NCI-H774 (cell line): ENCODE measurements at regions not wholly inside any gene's neighbourhood (a gene's known extent, or its start where the extent isn't known, plus 50 kb on each side); places are given as distances from the start of the nearest gene placed in this dataset.
"Not testable (repeated sequence)": the region's sequence is repeated elsewhere in the genome, so short reads cannot be mapped to it uniquely, and the experiment has no call there.

ENCODE experiments used
- DNase-seq: peaks from one replicate; lab custom pipeline; 2025; lab: John Stamatoyannopoulos, UW

DNA sequence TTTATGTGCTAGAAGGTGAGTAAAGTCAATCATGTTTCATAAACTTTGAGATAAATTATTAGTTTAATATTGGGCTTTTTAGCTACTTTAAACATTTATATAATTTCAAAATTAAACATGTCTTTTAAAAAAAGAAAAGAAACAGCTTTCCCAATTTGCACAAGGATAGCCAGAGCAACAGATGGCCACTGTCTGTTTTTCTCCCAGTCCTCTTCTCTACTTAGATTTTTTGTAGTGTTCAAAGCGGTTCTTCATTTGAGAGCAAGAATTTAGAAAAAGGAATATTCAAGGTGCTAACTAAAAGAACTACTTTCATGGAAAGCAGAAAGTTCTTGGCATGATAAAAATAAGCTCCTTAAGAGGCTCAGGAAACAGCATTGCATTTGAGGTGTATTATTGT, 128.3 kb upstream of the MIR17HG start:
- DNase-seq = no peak

DNA sequence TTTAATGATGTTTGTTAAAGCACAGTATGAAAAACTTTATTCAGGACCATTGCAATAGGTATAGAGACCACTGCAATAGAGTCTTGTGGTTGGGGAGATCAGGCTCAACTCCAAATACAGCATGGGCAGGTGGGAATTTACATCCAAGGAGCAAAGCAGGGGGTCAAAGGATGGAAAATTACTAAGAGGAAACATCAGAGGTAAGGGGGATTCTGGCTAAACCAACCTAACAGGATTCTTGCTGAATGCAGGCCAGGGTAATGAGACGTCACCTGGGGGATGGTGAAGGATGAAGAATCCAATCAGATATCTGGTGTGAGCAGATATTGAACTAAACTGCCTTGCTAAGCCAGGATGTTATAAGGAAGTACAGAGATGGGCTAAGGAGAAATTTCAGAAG, 126.6 kb upstream of the MIR17HG start:
- no peak for DNase-seq

DNA sequence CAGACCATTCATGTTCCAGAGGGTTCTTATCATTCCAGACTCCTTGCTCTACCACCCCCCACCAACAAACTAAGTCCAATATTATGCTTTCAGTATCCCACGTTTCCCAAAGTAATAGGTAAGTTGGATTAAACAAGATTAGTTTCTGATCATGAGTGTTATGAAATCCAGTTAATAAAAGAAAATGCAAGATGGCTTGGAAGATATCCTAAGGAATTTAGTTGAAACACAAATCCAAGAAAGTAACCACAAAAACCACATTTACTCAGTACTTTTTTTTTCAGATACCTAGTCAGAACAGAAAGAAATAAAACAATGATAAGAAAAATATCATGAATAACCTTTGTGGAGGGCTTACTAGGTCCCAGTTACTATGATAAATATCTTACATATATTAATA, 119.4 kb upstream of the MIR17HG start:
- DNase-seq = no peak

DNA sequence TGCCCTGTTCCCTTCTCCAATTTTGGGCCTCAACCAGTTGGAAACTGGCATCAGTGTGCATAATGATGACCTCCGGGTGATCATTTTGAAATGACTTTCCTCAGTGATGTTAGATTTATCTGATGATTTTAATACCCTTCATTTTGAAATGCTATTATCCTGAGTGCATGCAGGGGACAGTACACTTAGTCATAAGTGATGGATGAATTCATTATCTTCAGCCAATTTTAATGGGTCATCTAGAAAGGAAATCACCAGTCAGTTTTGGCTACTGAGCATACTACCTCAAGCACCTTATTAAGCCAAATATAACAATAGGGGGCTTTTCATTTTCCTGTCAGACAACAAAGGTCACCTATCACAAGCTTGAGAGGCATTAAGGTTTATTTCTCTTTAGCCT, 118.5 kb upstream of the MIR17HG start:
- DNase-seq = no peak

DNA sequence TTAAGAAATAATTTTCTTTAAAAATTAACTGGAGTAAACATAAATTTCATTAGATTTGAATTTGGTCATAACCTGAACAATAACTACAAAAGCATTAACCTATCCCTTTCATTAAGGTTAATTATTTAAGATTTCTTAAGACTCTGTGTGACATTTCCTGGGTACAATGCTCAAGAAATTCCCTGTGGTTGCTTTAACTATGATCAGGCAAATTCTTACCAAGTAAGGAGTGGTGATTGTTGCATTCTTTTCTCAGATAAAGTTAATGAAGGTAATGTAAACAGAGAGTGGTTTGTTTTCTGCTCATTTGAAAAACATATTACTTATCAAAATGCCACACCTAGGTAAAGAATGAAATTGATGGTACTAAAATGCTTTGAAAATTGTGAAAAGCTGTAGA, 114.8 kb upstream of the MIR17HG start:
- DNase-seq = no peak

DNA sequence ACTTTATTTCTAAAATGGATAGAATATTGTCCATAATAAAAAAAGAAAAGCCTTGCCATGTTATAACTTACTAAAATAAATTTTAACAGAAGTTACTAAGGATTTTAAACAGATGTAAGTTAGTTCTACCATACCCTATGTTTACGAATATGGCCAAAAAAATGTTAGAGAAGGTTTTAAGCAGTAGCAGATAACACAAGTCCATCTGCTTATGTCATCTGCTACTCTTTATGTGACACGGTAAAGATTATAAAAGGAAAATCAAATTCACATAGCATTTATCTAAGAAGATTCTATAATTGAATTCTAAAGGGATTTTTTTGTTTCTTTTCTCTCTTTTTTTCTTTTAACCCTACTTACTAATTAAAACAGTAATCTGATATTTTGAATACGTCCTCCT, 114.2 kb upstream of the MIR17HG start:
- no peak for DNase-seq

DNA sequence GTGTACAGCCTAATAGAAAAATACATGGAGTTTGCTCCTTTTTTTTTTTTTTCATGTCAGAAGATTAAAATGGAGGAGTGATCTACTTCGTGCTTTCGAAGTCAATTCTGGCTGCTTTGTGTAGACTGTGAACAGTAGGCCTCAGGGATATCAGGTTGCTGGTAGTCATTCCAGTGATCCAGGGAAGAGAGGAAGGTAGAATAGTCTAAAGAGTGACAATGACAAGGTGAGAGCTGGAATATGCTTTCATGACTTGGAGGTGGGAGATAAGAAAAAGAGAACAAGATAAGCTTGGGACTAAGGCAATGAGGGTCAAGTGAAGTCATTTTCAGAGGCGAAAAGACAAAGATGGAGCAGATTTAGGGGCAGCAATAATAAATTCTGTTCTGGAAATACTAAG, 111.3 kb upstream of the MIR17HG start:
- DNase-seq = no peak

DNA sequence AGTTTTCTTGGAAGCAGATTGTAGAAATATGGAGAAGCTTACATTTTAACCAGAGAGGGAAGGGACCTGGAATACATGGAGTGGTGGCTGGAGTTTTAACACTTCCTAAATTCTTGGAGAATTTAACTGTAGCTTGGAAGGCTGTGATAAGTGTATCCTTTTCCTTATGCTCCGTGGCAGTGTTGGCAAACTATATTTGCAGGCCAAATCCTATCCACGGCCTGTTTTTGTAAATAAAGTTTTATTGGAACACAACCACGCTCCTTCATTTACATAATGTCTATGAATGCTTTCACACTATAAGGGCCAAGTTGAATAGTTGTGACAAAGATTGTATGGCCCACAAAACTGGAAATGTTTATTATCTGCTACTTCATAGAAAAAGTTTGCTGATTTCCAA, 110.6 kb upstream of the MIR17HG start:
- DNase-seq = no peak

DNA sequence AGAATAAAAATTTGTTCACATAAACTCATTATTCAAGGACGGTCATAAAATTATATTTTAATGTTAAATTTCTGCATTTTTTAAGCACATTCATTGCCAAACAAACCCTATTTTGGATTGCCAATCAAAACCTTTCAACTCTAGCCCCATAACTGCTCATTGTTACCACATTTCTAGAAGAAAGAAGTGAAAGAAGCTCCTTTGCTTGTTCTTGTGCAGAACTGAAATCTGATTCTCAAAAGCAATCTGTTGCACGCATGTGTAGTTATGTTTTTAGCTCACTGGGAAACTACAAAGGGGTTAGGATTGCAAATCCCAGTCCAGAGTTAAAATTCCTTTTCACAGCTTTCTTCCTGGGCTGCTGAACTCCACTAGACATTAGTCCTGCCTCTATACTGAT, 109.5 kb upstream of the MIR17HG start:
- no peak for DNase-seq

DNA sequence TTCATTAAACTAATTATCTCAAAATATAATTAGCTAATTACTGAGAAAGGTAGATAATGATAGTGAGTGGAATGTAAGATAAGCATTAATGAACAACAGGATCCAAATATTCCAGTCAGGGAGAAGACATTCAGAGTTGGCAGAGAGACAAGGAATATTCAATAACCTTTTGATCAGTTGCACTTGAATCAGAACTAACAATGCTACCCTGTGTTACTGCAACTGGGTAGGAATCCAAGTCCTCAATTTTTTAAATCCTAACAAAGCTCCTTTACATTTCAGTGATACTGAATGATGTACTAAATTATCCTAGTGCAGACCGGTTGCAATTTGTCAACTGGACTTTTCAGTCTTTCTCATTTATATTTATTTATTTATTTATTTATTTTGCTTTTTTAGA, 107.1 kb upstream of the MIR17HG start:
- no peak for DNase-seq

DNA sequence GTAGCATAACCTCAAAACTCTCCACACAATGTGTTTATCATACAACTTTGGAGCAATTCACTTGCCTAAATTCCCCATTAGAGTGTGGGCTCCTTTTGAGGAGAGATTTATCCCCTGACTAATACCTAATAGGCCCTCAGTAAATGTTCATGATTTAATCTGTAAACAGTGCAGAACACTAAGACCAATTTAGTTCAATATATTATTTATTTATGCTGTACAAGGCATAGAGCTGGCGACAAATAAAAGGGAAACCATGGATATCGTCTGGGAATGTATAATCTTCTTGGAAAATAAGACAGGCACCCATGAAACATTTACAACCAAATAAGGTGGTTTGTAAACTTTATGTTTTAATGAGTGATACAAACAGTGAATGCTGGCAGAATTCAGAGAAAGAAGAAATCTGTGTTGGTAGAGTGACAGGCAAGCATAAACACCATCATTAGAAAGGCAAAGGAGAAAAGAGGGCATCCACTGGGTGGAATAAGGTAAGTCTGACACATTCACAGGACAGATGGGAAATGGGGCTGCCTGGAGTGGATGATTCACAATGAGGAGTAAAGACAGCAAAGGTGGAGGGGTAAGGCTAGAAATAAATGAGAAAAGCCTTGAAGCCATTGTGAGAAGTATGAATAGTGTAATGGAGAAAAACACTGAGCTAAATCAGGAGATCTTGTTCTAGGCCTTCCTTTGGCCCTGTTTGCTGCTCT, 106.1 kb upstream of the MIR17HG start:
- DNase-seq = no peak

DNA sequence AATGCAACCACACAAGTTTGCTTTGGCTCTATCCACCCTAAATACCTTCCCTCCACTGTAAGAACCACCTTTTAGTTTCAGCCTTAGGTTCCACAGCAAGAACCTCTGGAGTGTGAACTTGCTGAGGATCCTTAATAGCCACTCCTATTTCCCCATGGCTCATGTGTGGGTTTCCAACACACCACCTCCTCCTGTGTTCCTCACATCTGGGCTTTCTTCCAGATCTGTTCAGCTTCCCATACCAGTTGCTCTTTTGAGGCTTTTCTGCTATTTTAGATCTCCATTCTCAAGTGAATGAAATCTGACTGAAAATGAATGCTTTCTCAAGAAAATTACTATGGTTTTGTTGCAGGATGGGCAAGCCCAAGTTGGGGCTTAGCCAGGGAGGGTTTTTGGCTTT, 104.8 kb upstream of the MIR17HG start:
- no peak for DNase-seq

DNA sequence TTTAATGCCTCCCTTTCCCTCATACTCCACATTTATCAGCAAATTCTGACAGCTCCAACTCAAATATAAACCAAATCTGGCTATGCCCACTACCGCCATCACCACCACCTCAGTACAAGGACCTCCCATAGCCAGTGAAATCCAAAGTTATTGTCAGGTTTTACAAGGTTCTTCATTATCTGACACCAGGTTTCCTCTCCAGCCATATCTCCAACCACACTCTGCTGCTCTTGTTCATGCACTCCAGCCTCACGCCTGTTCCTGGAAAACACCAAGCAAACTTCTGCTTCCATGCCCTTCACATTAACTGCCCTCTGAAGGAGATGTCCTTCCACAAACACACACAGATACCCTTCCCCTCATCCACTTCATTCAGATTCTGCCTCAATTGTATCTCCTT, 102.2 kb upstream of the MIR17HG start:
- DNase-seq = no peak

DNA sequence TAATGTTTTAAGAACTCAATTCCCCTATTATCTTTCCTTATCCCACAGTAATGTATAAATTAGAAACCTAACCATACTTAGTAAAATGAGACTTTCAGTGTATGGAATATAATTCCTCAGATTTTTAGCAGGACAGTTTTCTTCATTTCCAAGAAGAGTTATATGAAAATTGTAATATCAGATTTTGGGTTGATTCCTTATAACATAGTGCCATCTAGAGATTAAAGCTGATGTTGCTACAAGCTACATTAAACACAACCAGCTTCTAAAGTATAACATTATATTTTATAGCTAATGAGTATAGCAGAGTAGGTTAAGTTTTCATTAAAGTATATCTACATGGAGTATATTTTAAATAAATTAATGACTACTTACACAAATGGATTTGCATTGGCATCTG, 99.7 kb upstream of the MIR17HG start:
- no peak for DNase-seq

DNA sequence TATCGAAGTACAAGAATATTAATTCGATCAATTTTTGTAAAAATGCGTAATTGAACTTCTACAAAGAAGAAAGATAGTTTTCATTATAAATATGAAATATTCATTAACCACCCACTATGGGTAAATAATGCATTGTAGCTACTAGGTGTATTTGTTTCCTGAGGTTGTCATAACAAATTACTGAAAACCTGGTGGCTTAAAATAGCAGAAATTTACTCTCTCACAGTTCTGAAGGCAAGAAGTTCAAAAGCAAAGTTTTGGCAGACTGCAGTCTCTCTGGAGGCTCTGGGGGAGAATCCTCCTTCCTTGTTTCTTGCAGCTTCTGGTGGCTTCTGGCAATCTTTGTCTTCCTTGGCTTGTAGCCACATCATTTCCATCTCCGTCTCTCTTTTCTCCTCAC, 99.2 kb upstream of the MIR17HG start:
- no peak for DNase-seq

DNA sequence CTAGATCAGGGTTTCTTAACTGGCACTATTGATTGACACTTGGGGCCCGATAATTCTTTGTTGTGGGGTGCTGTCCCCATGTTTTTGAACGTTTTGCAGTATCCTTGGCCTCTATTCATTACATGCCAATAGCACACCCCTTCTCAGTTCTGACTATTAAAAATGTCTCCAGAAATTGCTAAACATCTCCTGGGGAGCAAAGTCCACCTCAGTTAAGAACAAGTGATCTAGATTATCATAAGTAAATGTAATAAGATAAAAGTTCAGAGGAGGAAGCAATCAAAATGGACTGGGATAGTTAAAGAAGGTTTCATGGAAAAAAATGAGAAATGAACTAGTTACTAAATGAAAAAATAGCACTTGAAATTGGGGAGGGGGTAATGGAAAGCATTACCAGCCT, 98.1 kb upstream of the MIR17HG start:
- DNase-seq = no peak

DNA sequence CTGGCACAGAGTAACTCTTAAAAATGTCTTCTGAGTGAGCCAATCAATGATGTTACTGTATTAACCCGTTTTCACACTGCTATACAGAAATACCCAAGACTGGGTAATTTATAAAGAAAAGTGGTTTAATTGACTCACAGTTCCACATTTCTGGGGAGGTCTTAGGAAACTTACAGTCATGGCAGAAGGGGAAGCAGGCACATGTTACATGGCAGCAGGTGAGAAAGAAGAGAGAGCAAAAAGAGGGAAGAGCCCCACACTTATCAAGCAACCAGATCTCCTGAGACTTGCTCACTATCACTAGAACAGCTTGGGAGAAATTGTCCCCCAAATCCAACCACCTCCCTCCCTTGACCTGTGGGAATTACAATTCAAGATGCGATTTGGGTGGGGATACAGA, 97.6 kb upstream of the MIR17HG start:
- no peak for DNase-seq

DNA sequence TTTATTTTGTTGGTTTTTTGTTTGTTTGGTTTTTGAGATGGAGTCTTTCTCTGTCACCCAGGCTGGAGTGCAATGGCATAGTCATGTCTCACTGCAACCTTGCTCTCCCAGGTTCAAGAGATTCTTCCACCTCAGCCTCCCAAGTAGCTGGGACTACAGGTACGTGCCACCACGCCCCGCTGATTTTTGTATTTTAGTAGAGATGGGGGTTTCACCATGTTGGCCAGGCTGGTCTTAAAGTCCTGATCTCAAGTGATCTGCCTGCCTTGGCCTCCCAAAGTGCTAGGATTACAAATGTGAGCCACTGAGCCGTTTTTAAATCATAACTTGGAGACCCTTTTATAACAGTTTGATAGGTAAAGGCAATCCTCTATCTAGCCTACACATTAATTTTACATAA, 95.9 kb upstream of the MIR17HG start:
- not testable (repeated sequence) for DNase-seq

DNA sequence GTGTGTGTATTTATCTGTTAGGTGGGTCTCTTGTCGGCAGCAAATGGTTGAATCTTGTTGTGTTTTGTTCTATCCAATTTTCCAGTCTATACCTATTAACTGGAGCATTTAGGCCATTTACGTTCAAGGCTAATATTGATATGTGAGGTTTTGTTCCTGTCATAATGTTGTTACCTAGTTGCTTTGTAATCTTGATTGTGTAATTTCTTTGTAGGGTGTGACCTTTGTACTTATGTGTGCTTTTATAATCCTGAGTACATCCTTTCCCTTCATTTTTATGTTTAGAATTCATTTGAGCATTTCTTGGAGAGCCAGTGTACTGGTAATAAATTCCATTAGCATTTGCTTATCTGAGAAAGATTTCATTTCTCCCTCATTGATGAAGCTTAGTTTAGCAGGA, 83.0 kb upstream of the MIR17HG start:
- DNase-seq = no peak

DNA sequence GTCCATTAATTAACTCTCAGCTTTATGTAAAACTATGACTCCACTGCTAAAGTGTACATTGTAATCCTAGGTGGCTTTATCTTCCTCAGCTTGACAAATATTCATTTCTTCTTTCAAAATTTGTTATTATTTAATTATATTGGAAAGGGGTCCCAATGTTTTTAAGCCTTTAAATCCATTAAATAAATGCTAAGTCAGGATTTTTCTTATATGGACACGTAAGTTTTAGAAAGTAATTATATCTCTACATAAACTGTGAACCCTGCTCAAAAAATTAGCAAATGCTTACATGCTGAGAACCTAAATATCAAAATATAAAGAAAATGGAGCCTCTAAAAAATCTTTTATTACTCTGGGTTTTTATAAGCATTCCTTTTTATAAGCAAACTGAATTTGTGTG, 78.2 kb upstream of the MIR17HG start:
- no peak for DNase-seq

DNA sequence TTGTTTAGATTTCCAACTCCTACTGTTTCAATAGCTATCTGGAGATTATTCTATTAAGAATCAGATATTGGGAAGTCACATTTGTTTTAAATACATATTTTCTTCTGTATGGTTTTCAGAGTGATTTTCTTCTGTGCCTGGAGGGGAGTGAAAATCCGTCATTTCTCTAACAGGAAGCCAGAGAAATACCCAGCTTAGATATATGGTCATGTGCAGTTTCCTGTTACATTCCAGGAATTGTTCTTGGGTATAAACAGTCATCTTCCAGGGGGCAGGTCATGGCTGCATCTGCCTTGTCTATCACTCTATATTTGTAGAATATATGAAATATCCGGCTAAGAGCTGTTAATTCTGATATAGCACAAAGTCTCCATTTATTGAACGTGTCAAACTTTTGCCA, 77.5 kb upstream of the MIR17HG start:
- no peak for DNase-seq

DNA sequence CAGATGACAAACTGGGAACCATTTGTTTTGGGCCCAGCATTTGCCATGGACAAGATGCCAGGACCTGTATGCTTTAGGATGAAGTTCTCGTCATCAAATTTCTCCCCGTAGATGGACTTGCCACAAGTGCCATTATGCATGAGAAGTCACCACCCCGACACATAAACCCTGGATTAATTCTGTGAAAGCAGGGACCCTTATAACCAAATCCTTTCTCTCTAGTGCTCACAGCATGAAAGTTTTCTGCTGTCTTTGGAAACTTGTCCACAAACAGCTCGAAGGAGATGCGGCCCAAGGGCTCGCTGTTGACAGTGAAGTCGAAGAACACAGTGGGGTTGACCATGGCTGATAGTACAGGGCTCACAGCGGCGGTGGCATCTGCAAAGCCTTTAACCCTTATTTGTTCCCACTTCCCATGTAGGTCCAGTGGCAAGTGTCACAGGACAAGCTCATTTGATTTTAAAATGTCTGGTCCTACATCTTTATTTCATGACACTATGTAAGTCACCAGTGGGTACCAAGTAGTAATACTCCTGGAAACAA, 75.2 kb upstream of the MIR17HG start:
- DNase-seq = no peak

DNA sequence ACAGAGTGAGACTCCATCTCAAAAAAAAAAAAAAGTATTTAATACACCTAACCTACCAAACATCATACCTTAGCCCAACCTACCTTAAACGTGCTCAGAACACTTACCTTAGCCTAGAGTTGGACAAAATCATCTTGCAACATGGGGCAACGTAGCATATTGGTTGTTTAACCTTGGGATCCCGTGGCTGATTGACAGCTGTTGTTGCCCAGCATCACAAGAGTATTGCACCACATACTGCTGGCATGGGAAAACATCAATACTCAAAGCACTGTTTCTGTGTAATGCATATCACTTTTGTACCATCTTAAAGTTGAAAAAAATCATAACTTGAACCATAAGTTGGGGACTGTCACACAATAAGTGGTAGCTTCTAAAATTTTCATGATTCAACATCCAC, 73.8 kb upstream of the MIR17HG start:
- no peak for DNase-seq

DNA sequence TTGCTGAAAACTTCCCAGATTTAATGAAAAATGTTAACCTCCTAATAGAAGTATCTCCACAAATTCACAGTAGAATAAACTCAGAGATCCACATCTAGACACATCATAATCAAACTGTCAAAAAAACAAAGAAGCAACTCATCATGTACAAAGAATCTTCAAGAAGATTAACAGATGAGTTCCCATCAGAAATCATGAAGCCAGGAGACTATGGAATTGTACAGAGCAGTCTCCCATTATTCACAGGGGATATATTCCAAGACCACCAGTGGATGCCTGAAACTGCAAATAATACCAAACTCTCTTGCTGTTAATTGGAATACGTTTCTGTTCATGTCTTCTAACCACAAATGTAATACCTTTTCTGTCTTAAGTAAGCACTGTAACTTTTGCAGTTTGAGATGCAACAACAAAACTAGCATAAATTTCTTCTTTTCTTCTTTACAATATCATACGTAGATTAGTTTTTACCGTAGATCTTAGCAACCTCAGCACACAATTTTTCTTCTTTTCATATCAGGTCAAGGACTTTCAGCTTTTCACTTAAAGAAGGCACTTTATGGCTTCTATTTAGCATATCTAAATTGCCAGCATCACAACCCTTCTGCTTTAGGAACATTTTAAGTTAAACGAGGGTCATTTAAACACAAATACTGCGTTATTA, 70.3 kb upstream of the MIR17HG start:
- DNase-seq = no peak
